C1 segment of cervical spinal cord (tissue), 14 donors: ENCODE measurements at regions not wholly inside any gene's neighbourhood (a gene's known extent, or its start where the extent isn't known, plus 50 kb on each side); places are given as distances from the start of the nearest gene placed in this dataset.

ENCODE experiments used
- DNase-seq, 14 donors: peaks; one replicate each; lab custom pipeline; 2025; lab: John Stamatoyannopoulos, UW

GRCh38 chr20:40542065-40542464 lies 147.0 kb downstream of the MAFB start:
- no peak for DNase-seq

GRCh38 chr20:40540166-40540565 lies 148.9 kb downstream of the MAFB start:
- no peak for DNase-seq

GRCh38 chr20:40538131-40538530 lies 150.9 kb downstream of the MAFB start:
- no peak for DNase-seq

GRCh38 chr20:40536808-40537207 lies 152.2 kb downstream of the MAFB start:
- DNase-seq, result no peak

- no peak for DNase-seq
These were observed 153.2 kb downstream of the MAFB start for GRCh38 chr20:40535816-40536215.

- no peak for DNase-seq
These were observed 156.9 kb downstream of the MAFB start for GRCh38 chr20:40532103-40532502.

- no peak for DNase-seq
These were observed 163.7 kb downstream of the MAFB start for GRCh38 chr20:40525351-40525750.

GRCh38 chr20:40524071-40524470 lies 165.0 kb downstream of the MAFB start:
- DNase-seq, result no peak

GRCh38 chr20:40522405-40522804 lies 166.6 kb downstream of the MAFB start:
- no peak for DNase-seq

GRCh38 chr20:40521962-40522361 lies 167.1 kb downstream of the MAFB start:
- DNase-seq, result no peak

- no peak for DNase-seq
These were observed 169.1 kb downstream of the MAFB start for GRCh38 chr20:40519918-40520317.

- DNase-seq, result no peak
These were observed 176.0 kb downstream of the MAFB start for GRCh38 chr20:40512994-40513393.

GRCh38 chr20:40512591-40512990 lies 176.4 kb downstream of the MAFB start:
- DNase-seq, result no peak

GRCh38 chr20:40511478-40511877 lies 177.6 kb downstream of the MAFB start:
- peak in 2 of 14 donors; percentile 2 to 28 for DNase-seq

- no peak for DNase-seq
These were observed 178.4 kb downstream of the MAFB start for GRCh38 chr20:40510622-40511021.

GRCh38 chr20:40508821-40509220 lies 180.2 kb downstream of the MAFB start:
- DNase-seq, result no peak

GRCh38 chr20:40506537-40506939 lies 182.5 kb downstream of the MAFB start:
- peak in 12 of 14 donors; percentile 14 to 91 (median 67) for DNase-seq

- DNase-seq, result no peak
These were observed 185.9 kb downstream of the MAFB start for GRCh38 chr20:40503119-40503518.

GRCh38 chr20:40502576-40502975 lies 186.5 kb downstream of the MAFB start:
- DNase-seq, result no peak

GRCh38 chr20:40499391-40499790 lies 189.6 kb downstream of the MAFB start:
- DNase-seq, result no peak

GRCh38 chr20:40497899-40498691 lies 190.9 kb downstream of the MAFB start:
- DNase-seq, result peak in 6 of 14 donors; percentile 7 to 52 (median 34)

- DNase-seq, result no peak
These were observed 193.1 kb downstream of the MAFB start for GRCh38 chr20:40495956-40496355.

GRCh38 chr20:40494248-40494647 lies 194.8 kb downstream of the MAFB start:
- DNase-seq, result peak in 7 of 14 donors; percentile 9 to 38 (median 26)

- no peak for DNase-seq
These were observed 195.5 kb downstream of the MAFB start for GRCh38 chr20:40493549-40493948.
